ENCODE measurements at regions not wholly inside any gene's neighbourhood (a gene's known extent, or its start where the extent isn't known, plus 50 kb on each side); places are given as distances from the start of the nearest gene placed in this dataset.

GRCh38 chr1:14128096-14128495 is 428.1 kb downstream of the PRDM2 start:
- TF ChIP-seq CTCF (IDR thresholded peaks at IDR 0.05) = no peak
- TF ChIP-seq POLR2A (IDR thresholded peaks at IDR 0.05) = no peak

Measured in lower leg skin (tissue), 3 donors.